ENCODE measurements at regions not wholly inside any gene's neighbourhood (a gene's known extent, or its start where the extent isn't known, plus 50 kb on each side); places are given as distances from the start of the nearest gene placed in this dataset.

- no peak for DNase-seq
Measured at GRCh38 chr2:48108455-48108854, 202.2 kb upstream of the FBXO11 start.

DNA sequence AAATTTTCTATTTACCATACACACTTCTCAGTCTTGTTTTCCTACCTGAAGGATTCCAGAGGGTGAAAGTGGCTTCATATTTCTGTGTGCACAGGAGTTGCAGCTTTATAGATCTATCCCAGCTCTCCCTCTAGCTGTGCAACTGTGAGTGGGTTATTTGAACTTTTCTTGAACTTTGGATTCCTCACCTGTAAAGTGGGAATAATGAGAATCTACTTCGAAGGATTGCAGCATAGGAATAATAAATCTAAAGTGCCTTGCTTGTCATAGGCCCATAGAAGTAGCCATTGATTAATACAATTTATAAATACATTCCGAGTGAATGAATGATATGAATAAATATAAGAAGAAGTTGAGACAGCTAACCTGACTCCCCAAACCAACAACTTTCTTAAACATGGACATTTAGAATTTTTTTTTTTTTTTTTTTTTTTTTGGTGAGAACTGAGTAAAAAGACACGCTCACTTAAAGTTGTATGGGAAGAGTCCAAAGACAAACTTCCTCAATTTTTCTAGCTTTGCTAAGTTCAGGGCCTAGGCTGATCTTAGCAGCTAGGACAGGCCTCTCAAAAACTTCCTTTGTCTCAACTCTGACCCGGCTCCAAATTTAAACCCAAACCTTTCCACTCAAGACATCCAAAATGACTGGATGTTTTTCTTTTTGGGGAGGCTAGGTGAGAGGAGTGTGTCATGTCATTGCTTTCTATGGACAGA, 203.3 kb upstream of the FBXO11 start:
- DNase-seq = no peak

DNA sequence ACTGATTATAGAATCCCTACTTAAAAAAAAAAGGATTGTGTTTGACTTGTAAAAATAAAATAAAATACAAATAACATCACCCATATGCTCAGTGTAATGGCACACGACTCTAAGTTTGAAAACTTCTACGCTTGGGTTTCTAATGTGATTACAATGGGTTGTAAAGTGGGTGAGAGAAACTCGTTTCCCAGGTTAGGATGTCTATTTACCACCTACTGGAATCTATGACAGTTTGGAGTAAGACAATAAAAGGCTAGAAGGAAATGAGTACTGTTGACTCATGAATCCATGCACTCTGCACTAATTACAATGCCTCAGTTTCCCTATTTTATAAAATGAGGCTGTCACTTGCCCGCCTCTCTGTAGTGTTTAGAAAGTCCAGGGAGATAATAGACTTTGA, 204.0 kb upstream of the FOXN2 start:
- DNase-seq = no peak

- no peak for DNase-seq
Measured at GRCh38 chr2:48112911-48113680, 201.4 kb upstream of the FOXN2 start.

GRCh38 chr2:48113767-48114166, 200.7 kb upstream of the FOXN2 start:
- no peak for DNase-seq

- DNase-seq = peak; percentile 59
Measured at GRCh38 chr2:48114256-48114655, 200.2 kb upstream of the FOXN2 start.

DNA sequence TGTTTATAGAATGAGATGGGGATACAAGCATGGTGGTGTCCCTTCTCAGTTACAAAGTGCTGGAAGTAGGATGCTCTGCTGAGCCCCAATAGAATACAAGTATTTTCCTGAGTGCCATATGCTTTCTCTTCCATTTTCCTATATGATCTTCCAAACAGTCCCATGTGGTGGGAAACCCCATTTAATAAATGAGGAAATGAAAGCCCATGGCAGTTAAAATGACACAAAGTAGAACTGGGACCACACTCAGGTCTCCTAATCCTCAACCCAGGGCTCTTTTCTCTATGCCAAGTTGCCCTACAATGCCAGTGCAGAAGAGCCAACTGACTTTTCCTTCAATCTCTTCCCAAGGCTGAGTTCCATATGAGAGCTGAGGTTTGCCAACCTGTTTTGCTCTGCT, 198.0 kb upstream of the FOXN2 start:
- no peak for DNase-seq

- no peak for DNase-seq
Measured at GRCh38 chr2:48118895-48119294, 195.6 kb upstream of the FOXN2 start.

DNA sequence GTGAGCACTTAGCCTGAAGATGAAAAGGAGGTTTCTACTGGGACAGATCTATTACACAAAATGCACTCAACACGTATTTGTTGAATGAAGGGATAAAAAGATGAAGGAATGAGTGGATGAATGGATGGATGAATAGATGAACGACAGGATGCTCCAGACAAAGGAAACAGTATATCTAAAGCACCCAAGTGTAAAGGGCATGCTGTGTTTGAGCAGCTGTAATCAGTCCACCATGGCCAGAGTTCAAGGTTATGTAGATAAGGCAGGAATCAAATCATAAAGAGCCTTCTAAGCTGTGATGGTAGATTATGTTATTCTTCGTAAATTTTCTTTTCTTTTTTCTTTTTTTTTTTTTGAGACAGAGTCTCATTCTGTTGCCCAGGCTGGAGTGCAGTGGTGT, 194.4 kb upstream of the FOXN2 start:
- DNase-seq = no peak

- no peak for DNase-seq
Measured at GRCh38 chr2:48120759-48121242, 193.7 kb upstream of the FOXN2 start.

DNA sequence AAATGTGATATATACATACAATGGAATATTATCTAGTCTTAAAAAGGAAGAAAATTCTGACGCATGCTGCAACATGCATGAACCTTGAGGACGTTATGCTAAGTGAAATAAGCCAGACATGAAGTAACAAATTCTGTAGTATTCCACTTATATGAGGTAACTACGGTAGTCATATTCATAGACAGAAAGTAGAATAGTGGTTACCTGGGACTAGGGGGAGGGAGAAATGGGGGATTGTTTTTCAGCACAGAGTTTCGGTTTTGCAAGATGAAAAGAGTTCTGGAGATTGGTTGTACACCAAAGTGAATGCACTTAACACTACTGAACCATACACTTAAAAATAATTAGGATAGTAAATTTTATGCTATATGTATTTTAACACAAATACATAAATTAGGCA, 192.3 kb upstream of the FOXN2 start:
- no peak for DNase-seq

DNA sequence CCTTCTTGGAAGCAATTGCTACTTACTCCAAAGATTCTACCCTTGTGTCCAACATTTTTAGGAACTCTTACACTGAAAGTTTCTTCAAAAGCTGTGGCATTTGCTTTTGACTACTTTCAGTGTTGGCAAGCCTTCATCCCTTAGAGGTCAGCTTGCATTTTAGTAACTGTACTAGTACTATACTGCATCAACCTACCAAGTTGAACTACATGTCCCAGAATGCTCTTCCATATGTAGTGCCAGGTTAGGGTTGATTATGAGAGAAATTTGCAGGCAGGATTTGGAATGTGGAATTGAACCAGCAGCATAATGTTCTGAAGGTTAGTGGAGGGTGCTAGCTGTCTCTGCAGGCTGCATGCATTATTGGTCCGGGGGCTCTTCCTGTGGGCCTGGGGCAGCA, 189.9 kb upstream of the FOXN2 start:
- no peak for DNase-seq

DNA sequence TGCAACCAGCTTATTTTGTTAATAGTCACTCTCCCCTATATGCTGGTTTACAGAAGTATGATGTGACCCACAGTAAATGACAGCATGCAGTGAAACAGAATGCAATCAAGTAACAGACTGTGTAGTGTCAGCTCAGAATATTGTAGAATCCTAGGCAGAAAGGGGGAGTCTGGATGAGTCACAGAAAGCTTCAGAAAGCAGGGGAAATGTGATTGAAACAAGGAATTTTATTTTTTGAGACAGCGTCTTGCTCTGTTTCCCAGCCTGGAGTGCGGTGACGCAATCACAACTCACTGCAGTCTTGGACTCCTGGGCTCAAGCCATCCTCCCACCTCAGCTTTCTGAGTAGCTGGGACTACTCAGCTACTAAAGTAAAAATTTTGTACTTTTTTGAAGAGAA, 188.3 kb upstream of the FOXN2 start:
- no peak for DNase-seq

DNA sequence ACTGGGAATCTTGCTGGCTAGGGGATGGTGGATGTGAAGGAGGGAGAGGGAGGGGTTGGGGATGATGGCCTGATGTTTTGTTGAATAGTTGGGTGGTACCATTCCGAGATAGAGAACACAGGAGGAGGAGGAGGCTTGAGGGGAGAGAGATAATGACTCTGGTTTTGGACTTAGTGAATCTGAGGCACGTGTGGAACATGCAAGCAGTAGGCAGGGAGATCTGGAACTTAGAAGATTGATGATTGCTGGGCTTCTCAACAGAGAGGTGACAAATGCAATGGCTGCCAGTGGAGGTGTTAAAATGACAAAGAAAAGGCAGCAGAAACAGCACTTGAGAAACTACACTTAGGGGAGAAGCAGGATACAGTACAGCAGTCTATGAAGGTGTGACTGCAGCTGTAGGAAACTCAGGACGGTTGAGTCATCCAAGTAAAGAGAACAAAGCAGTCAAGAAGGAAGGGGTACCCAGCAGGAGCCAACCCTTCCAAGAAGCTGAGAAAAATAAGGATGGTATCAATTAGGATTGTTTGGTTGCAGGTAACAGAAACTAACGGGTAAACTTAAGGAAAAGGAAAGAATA, 186.8 kb upstream of the FOXN2 start:
- DNase-seq = no peak

- no peak for DNase-seq
Measured at GRCh38 chr2:48129293-48129950, 185.1 kb upstream of the FOXN2 start.

DNA sequence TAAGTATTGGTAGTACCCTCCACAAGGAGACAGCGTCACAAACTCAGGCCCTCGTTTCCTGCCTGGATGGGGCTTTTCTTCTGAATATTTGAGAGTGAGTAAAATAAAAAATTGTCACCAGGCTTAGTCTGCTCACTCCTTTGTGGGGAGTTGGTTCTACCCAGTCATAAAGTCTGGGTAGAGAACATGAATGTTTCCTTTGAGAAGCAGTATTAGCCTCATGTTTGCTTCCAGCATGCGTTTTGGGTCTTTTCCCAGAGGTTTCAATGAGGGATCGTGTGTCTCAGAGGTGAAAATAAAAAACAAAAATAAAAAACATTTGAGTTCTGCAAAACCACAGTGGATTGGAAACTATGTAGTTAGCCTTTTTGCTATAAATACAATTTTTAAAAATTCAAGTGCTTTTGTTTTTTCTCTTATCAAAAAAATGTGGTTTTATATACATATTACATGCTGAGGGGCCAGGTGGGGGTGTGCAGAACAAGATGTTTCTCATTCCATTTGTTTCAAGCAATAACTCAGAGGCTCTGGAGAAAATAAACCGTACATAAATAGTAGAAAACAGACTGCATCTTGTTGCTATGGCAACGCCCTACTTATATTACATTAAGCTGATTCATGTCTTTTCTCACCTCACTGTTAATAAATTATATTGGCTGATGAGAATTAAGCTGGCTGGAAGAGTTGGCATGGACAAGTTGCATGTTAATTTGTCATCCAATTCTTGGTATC, 182.8 kb upstream of the FOXN2 start:
- no peak for DNase-seq

DNA sequence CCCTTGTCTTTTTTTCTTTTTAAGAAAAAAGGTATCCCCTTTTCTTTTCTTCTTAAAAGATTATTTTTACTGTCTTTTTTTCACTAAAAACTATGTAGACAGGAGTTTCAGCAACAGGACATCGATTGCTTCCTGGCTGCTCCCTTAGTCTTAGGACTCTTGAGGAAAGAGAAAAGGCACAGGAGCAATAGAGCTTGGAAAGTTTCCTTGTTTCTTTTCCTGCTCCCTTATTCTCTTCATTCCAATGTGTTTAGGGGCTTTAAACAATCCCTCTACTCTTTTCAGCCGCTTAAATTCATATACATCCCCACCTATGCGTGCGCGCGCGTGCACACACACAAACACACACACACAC, 182.2 kb upstream of the FOXN2 start:
- no peak for DNase-seq

DNA sequence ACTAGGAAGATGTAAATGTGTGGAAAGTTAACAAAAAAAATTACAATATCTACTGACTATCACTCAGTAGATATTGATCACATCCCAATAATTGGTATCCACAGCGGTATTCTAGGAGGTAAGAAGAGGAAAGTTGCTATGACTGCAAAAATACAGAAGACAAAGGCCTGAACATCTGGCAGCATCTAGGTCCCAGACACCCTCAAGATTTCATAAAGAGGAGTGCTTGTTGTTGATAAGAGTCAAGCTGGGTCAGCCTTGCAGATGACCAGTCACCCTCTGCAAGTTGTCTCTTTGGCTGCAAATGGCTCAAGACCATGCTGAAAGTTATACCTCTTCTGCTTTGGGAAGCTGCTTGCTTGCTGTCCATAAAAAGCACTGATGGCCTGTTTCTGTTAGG, 179.8 kb upstream of the FOXN2 start:
- DNase-seq = no peak

DNA sequence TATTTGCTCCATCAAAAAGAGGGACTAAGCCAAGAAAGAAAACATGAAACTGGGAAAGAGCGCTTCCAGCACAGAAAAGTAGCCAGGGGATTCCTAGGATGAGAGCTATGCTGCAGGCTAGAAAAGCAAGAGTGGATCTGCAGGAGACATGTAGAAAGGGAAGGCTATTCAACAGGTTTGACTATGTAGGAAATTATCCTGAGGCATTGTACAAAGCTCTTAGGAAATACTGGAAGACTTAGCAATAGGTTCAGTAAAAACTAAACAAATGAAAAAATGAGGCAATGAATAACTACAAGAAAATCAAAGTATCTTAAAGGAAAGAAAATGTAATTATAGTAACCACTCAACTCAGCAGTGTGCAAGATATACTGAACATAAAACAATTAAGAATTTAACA, 178.7 kb upstream of the FOXN2 start:
- no peak for DNase-seq

DNA sequence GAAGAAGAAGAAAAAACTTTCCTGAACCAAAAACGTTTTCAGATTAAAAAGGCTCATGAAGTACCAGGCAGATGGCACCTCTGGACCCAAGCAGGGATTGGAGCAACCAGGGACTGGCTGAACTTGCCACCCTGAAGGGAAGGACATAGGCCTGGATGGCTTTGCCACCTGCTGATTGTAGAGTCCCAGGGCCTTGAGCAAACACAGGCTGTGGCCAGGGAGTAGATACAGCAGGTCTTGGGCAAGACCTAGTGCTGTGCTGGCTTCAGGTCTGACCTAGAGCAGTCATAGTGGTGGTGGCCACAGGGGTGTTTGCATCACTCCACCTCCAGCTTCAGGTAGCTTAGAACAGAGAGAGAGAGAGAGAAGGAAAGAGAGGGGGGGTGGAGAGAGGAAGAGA, 176.7 kb upstream of the FOXN2 start:
- DNase-seq = no peak

- no peak for DNase-seq
Measured at GRCh38 chr2:48138898-48139297, 175.6 kb upstream of the FOXN2 start.

DNA sequence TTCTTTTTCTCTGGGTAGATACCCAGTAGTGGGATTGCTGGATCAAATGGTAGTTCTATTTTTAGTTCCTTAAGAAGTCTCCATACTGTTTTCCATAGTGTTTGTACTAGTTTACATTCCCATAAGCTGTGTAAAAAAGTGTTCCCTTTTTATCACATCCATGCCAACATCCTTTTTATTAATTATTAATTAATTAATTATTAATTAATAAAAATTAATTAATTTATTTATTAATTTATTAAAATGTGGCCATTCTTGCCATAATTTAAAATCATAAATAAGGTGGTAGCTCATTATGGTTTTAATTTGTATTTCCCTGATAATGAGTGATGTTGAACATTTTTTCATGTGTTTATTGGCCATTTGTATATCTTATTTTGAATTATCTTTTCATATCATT, 173.9 kb upstream of the FOXN2 start:
- DNase-seq = no peak

DNA sequence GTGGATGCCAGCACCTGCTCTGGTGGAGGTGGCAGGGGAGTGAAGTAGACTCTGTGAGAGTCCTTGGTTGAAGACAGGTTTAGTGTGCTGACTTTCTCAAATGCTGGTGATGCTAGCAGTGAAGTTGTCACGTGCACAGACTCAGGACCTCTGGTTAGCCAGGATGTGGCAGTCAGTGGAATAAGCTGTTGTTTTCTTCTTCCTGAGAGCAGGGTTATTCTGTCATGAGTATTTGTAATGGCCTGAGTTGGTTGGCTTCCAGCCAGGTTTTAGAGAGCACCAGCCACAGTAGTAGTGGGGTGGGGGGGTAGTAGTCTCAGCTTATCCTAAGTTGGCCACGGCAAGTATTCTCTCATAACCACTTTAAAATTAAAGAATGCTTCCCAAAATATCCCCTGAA, 169.7 kb upstream of the FOXN2 start:
- no peak for DNase-seq

Data from islet precursor cell (in vitro differentiated cells).